BLaER1 treated with 17β-estradiol and CSF1 and Interleukin-3, amounts not matched to agents 10 nM and 100 nM (cell line): ENCODE measurements at regions not wholly inside any gene's neighbourhood (a gene's known extent, or its start where the extent isn't known, plus 50 kb on each side); places are given as distances from the start of the nearest gene placed in this dataset.

ENCODE experiments used
- H3K27ac ChIP-seq, 11 experiments: shearing (Covaris generic); formaldehyde crosslinking; 2 replicates each; pipeline ENCODE4 v1.8.1; 2022
- H3K27me3 ChIP-seq, 11 experiments: shearing (Covaris generic); formaldehyde crosslinking; 2 replicates each; pipeline ENCODE4 v1.8.1; 2022
- H3K36me3 ChIP-seq, 11 experiments: shearing (Covaris generic); formaldehyde crosslinking; 2 replicates each; pipeline ENCODE4 v1.8.1; 2022
- H3K4me1 ChIP-seq, 10 experiments: shearing (Covaris generic); formaldehyde crosslinking; 2 replicates each; pipeline ENCODE4 v1.8.1; 2022
- H3K4me2 ChIP-seq, 11 experiments: shearing (Covaris generic); formaldehyde crosslinking; 2 replicates each; pipeline ENCODE4 v1.8.1; 2022
- H3K4me3 ChIP-seq, 10 experiments: shearing (Covaris generic); formaldehyde crosslinking; 2 replicates each; pipeline ENCODE4 v1.8.1; 2022
- H3K9ac ChIP-seq, 11 experiments: shearing (Covaris generic); formaldehyde crosslinking; 2 replicates each; pipeline ENCODE4 v1.8.1; 2022
- H3K9me3 ChIP-seq, 11 experiments: shearing (Covaris generic); formaldehyde crosslinking; replicated peaks in 1 of 11; 2 replicates each; pipeline ENCODE4 v1.8.1; 2022
- H4K20me1 ChIP-seq, 11 experiments: shearing (Covaris generic); formaldehyde crosslinking; 2 replicates each; pipeline ENCODE4 v1.8.1; 2022
- Cebpa-rat ChIP-seq, 11 experiments: shearing (Covaris generic); IDR thresholded peaks; 2 replicates each; pipeline ENCODE4 v1.8.1; 2022

DNA sequence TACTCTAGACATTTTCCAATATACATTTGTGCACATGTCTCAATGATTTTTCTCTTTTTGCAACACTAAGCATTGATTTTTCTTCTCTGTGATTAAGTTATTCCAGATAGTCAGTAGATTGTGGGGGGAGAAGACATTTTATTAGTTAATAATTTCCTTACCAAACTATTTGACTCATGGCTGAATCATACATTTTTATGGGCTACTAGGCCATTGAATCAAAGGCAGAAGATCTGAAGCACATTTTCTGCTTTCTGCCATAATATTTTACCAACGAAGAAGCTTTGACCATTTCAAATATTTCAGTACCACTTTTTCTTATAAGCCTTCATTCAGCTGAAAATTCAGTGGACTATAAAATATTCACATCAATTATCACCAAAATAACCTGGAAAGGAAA, 175.6 kb downstream of the IRX2 start:
- H3K27ac ChIP-seq, result no peak overlapping the region
- no peaks in the 10 kb centered on the region for H3K36me3 ChIP-seq
- H4K20me1 ChIP-seq, result no peaks in the 10 kb centered on the region
- no peak overlapping the region for H3K4me3 ChIP-seq
- peaks cover 0 to 10% (median 0%) of the 10 kb centered on the region in 11 experiments; a peak in 1 of 22 replicates for H3K27me3 ChIP-seq
- H3K9ac ChIP-seq, result no peak overlapping the region
- no peak for TF ChIP-seq Cebpa-rat (IDR thresholded peaks at IDR 0.05)
- peaks cover 0 to 19% (median 10%) of the 10 kb centered on the region in 10 experiments; a peak in 11 of 20 replicates for H3K4me1 ChIP-seq
- no peak overlapping the region; a peak in 1 of 22 replicates for H3K4me2 ChIP-seq
- H3K9me3 ChIP-seq, result no peaks in the 10 kb centered on the region

DNA sequence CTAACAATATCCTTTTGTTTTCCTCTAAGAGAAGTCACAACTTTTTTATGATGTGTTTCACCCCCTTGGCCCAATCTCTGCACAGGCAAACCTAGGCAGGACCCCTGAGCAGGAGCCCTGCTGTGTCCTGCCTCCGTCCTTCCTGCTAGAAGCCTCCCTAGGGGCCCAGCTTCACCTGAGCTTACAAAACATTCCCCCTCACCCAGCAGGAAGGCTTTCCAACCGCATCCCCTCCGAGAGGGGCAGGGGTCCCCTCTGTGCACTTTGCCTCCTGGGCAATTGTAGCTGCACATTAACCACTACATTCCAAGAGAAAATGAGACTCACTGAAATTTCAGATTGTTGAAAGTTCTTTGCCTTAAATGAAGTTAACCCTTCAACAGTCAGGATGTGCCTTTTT, 176.2 kb downstream of the IRX2 start:
- Histone ChIP-seq H3K36me3 (no peaks in the 10 kb centered on the region), H4K20me1 (no peaks in the 10 kb centered on the region), H3K4me1 (peaks cover 0 to 22% (median 10%) of the 10 kb centered on the region in 10 experiments; a peak in 11 of 20 replicates), H3K27ac (no peak overlapping the region), H3K27me3 (peaks cover 0 to 10% (median 0%) of the 10 kb centered on the region in 11 experiments; a peak in 1 of 22 replicates), H3K4me3 (no peak overlapping the region), H3K4me2 (peak overlapping the region in 2 of 11 experiments; percentile 3 to 19; a peak in 1 of 22 replicates), H3K9ac (no peak overlapping the region), H3K9me3 (no peaks in the 10 kb centered on the region)
- TF ChIP-seq Cebpa-rat (IDR thresholded peaks at IDR 0.05), result no peak

DNA sequence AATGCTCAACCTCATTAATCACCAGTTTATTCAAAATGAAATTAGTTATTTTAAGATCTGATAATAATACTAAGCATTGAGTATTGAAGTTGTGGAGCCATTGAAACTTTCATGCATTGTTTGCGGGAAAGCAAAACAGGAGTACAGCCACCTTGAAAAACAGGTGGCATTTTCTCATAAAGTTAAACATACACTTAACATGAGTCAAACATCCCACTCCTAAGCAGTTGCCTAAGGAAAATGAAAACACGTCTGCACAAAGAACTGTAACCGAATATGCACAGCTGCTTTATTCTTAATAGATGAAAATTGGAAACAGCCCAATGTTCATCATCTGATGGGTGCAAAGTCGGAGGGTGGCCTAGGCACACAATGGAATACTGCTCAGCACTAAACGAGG, 177.3 kb downstream of the IRX2 start:
- peaks cover 2 to 30% (median 17%) of the 10 kb centered on the region in 10 experiments; a peak in 18 of 20 replicates for H3K4me1 ChIP-seq
- no peak for TF ChIP-seq Cebpa-rat (IDR thresholded peaks at IDR 0.05)
- no peaks in the 10 kb centered on the region for H4K20me1 ChIP-seq
- no peaks in the 10 kb centered on the region for H3K36me3 ChIP-seq
- H3K9ac ChIP-seq, result no peak overlapping the region
- no peaks in the 10 kb centered on the region for H3K9me3 ChIP-seq
- no peak overlapping the region for H3K4me2 ChIP-seq
- H3K4me3 ChIP-seq, result no peak overlapping the region
- H3K27ac ChIP-seq, result no peak overlapping the region
- peaks cover 0 to 10% (median 0%) of the 10 kb centered on the region in 11 experiments; a peak in 1 of 22 replicates for H3K27me3 ChIP-seq

DNA sequence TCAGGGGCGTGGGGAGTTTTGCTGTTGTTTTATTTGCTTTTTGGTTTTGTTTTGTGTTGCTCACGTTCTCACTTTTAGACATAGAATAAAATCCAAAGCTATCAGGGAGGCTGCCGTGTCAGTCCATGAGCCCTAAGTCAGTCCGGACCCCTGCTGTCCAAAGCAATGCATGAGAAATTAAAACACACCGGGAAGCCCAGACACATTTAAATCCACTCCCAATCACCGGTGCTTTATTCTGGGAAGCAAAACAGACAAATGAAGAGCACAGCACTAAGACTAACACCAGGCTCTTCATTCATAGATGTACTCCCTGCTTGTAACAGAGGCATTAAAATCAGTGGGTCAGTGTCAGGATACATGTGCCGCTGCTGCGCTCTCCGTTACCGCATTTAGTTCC, 180.9 kb downstream of the IRX2 start:
- H3K36me3 ChIP-seq, result no peaks in the 10 kb centered on the region
- H3K4me2 ChIP-seq, result peak overlapping the region in 2 of 11 experiments; percentile 5 to 70; a peak in 3 of 22 replicates
- TF ChIP-seq Cebpa-rat (IDR thresholded peaks at IDR 0.05), result no peak
- no peak overlapping the region for H3K27ac ChIP-seq
- H3K4me3 ChIP-seq, result no peak overlapping the region
- H3K9ac ChIP-seq, result no peak overlapping the region
- peaks cover 11 to 26% (median 20%) of the 10 kb centered on the region in 10 experiments; a peak in 18 of 20 replicates for H3K4me1 ChIP-seq
- no peaks in the 10 kb centered on the region for H3K27me3 ChIP-seq
- H4K20me1 ChIP-seq, result no peaks in the 10 kb centered on the region
- peaks cover 0 to 19% (median 9%) of the 10 kb centered on the region in 11 experiments; a peak in 11 of 22 replicates for H3K9me3 ChIP-seq

DNA sequence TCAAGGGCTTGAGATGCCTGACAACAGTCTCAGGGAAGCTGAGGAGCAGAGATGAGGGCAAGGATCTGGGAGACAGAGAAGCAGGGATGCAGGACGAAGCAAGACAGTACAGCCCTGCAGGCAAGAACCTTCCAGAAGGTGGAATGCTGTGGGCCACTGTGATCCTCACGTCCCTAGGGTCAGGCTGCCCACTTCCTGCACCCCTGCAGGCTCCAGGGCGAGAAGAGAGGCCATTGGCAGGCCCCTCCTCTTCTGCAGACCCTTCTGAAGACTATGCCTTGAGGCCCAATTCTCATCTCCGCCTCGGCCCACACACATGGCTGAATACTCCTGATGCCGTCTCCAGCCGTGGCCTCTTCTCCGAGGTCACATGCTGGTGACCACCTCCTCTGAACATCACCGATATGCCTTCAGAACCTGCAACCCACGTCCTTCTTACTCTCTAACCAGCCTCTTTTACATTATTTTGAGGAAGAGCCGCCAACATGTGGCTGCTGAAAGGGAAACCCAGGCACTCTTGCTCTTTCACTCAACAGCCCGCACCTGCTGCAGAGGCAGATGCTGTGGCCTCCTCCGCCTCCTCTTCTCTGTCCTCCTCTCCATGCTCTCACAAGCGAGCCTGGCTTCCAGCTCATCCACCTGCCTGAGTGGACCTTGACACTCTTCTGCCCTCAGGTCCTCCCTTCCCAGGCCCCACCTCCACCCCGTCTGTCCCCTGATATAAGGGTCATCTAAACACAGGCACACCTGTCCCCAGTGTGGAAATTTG, 181.5 kb downstream of the IRX2 start:
- no peak for TF ChIP-seq Cebpa-rat (IDR thresholded peaks at IDR 0.05)
- Histone ChIP-seq H4K20me1 (no peaks in the 10 kb centered on the region), H3K9me3 (peaks cover 0 to 24% (median 15%) of the 10 kb centered on the region in 11 experiments; a peak in 14 of 22 replicates), H3K27me3 (no peaks in the 10 kb centered on the region), H3K4me3 (no peak overlapping the region), H3K27ac (no peak overlapping the region), H3K9ac (no peak overlapping the region), H3K4me2 (peak overlapping the region in 9 of 11 experiments; percentile 47 to 77 (median 63); a peak in 17 of 22 replicates), H3K4me1 (peaks cover 11 to 26% (median 20%) of the 10 kb centered on the region in 10 experiments; a peak in 18 of 20 replicates), H3K36me3 (no peaks in the 10 kb centered on the region)

DNA sequence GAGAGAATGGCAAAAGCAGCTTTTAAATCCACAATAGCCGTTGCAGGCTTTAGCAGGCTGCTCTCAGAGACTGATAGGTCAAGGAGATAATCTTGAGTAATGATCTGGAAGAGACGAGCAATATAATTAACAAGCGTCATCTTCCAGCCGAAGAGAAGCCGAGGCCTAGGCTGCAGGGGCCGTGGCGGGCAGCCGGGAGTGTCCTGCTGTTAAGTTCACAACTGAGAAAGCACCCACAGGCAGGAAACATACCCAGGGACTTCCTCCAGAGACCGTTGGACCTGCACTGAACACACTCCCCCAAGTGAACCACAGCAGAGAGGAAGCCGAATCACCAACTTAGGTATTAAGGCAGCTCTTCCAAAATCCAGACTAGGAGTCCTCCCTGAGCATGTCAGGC, 182.3 kb downstream of the IRX2 start:
- Histone ChIP-seq H3K27me3 (no peaks in the 10 kb centered on the region), H3K4me2 (peak overlapping the region; percentile 22 to 77 (median 63); a peak in 20 of 22 replicates), H3K4me3 (no peak overlapping the region), H3K9ac (0 out of 22 replicates have a peak overlapping the region, but pooled peaks of 1 of the 11 experiments have one; percentile 19), H3K27ac (no peak overlapping the region), H4K20me1 (no peaks in the 10 kb centered on the region), H3K4me1 (peaks cover 11 to 26% (median 20%) of the 10 kb centered on the region in 10 experiments; a peak in 18 of 20 replicates), H3K9me3 (peaks cover 0 to 26% (median 18%) of the 10 kb centered on the region in 11 experiments; a peak in 15 of 22 replicates), H3K36me3 (no peaks in the 10 kb centered on the region)
- TF ChIP-seq Cebpa-rat (IDR thresholded peaks at IDR 0.05), result no peak

DNA sequence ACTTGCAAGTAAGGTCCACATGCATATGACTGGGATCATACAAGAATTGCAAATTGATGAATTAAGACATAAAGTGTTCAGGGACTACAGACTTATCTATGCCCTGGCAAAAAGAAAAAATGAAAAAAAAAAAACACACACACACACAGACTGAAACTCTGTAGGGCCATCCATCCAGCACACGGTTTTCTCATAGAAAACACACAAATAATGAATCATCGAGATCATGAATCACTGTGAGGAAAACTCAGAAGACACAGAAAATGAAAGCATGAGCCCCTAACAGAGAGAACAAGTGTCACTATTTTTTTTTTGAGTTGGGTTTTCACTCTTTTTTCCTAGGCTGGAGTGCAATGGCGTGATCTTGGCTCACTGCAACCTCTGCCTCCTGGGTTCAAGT, 185.2 kb downstream of the IRX2 start:
- no peak overlapping the region for H3K27ac ChIP-seq
- H3K9ac ChIP-seq, result no peak overlapping the region
- no peak overlapping the region for H3K4me3 ChIP-seq
- H3K36me3 ChIP-seq, result no peaks in the 10 kb centered on the region
- no peak overlapping the region for H3K4me2 ChIP-seq
- TF ChIP-seq Cebpa-rat (IDR thresholded peaks at IDR 0.05), result no peak
- no peaks in the 10 kb centered on the region for H3K27me3 ChIP-seq
- H4K20me1 ChIP-seq, result no peaks in the 10 kb centered on the region
- peaks cover 11 to 26% (median 20%) of the 10 kb centered on the region in 10 experiments; a peak in 18 of 20 replicates for H3K4me1 ChIP-seq
- peaks cover 6 to 46% (median 33%) of the 10 kb centered on the region in 11 experiments; a peak in 21 of 22 replicates for H3K9me3 ChIP-seq

DNA sequence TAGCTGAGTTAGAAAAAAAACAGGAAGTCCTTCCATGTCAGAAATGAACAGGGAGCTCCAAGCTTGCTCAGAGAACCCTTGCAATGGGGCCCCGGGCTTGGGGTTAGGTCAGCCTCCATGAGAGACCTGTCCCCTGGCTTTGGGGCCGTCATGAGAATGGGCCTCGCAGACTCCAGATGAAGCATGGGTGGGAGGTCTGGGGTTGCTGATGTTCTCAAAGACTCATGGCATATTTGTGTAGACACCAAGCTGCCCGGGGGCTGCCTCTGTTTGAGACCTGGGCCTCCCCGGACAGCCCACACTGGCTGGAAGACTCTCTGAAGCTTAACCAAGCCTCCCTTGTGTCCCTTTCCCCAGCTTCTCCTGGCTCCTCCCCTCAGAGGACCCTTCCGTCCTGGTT, 186.3 kb downstream of the IRX2 start:
- Histone ChIP-seq H3K27ac (no peak overlapping the region), H3K9me3 (peaks cover 6 to 46% (median 33%) of the 10 kb centered on the region in 11 experiments; a peak in 21 of 22 replicates), H3K4me3 (no peak overlapping the region), H4K20me1 (no peaks in the 10 kb centered on the region), H3K36me3 (no peaks in the 10 kb centered on the region), H3K27me3 (no peaks in the 10 kb centered on the region), H3K4me2 (no peak overlapping the region), H3K9ac (no peak overlapping the region), H3K4me1 (peaks cover 11 to 22% (median 20%) of the 10 kb centered on the region in 10 experiments; a peak in 18 of 20 replicates)
- no peak for TF ChIP-seq Cebpa-rat (IDR thresholded peaks at IDR 0.05)

DNA sequence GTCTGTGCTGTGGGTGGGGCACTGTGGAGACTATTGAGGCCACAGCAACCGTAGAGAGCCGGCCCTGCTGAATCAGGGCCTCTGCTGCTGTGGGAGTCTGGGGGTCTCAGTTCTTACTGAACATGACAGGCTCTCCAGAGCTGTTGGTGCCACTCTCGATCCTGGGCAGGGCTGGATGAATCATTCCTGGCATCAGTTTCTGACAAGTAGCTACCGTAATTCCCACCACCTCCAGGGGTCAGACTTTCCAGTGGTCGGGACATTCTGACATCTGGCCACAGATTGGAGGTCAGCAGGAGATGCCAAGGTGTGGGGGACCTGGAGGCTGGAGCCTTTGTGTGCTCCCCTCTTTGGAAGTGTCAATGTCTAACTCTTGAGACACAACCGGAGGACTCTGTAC, 188.4 kb downstream of the IRX2 start:
- no peak overlapping the region for H3K4me2 ChIP-seq
- no peaks in the 10 kb centered on the region for H3K27me3 ChIP-seq
- H3K4me1 ChIP-seq, result peaks cover 0 to under 1% (median 0%) of the 10 kb centered on the region in 10 experiments; a peak in 3 of 20 replicates
- H3K9me3 ChIP-seq, result peaks cover 6 to 43% (median 32%) of the 10 kb centered on the region in 11 experiments; a peak in 21 of 22 replicates
- no peak overlapping the region for H3K9ac ChIP-seq
- no peak overlapping the region for H3K27ac ChIP-seq
- H3K4me3 ChIP-seq, result no peak overlapping the region
- H4K20me1 ChIP-seq, result no peaks in the 10 kb centered on the region
- no peaks in the 10 kb centered on the region for H3K36me3 ChIP-seq
- TF ChIP-seq Cebpa-rat (IDR thresholded peaks at IDR 0.05), result no peak
